Skin of body (tissue), 1 donor: ENCODE measurements at regions not wholly inside any gene's neighbourhood (a gene's known extent, or its start where the extent isn't known, plus 50 kb on each side); places are given as distances from the start of the nearest gene placed in this dataset.

Experiments used
- DNase-seq: peaks from one replicate; lab custom pipeline; 2025; lab: John Stamatoyannopoulos, UW

DNA sequence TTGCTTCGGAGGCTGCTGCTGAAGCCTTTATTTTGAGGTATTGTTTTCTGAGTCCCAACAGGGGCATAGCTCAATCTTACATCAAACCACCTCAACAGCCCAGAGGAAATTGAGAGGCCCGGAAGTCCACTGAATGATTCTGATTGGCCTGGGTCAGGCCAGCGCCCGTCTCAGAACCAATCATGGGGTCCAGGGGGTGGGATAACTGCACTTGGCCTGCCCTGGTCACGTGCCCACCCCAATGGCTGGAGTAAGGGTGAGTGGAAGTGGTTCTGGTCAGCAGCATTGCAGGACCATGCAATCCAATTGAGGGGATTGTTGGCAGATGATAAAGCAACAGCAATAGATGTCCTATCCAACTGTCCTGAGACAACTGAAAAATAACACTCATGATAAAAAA is 190.6 kb downstream of the HERPUD2 start:
- DNase-seq = no peak

GRCh38 chr7:35501681-35502080 is 193.3 kb downstream of the HERPUD2 start:
- no peak for DNase-seq

DNA sequence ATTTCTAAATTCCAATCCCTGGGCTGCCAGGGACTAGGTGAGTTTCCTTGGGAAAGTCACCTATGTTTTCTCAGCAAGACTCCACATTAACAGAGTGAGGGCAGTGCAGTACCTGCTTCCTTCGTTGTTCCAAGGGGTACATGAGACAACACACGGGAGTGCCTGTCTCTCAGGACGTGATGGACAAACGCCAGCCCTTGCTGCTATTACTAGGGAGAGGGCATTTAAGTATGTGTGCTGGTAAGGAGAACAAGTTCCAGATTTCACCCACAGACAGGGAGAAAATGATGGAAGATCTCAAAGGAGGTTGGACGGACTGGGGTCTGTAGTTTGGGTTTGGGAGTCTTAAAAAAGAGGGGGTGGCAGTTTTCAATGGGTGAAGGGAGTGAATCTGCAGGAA is 195.7 kb downstream of the HERPUD2 start:
- no peak for DNase-seq

DNA sequence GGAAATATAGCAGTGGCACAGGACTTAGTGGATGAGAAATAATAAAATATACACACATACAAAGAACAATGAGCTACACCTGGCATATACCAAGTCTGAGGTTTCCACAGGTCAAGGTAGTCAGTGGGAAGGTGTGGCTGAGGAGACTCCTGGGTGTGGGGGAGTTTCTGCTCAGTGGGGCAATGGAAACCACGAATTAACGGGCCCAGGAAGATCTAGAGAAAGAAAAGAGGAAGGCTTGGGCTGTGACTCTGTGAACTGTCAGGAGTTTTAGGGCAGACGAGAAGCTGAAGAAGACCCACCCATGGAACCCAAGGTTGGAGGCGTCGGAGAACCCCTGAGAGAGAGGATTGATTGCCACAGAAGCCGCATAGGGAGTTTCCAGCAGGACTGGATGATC is 196.5 kb downstream of the HERPUD2 start:
- no peak for DNase-seq

- DNase-seq = no peak
These were observed 199.1 kb downstream of the HERPUD2 start for GRCh38 chr7:35495844-35496243.

DNA sequence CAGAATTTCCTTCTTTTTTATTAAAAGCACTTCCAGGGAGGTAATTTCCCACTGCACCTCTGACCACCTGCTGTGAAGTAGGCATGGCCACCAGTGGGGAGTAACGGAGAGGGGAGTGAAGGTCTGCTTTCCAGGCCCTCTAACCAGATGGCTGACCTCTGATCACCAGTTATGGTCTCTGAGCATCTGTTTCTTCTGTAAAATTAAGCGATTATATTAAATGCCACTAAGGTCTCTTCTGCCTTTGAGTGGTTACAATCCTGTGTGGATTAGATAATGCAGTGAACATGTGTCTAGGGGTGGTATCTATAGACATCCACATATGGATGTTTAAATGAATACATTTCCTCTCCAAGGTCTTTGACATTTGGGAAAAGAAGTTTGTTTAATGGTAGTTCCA is 199.6 kb downstream of the HERPUD2 start:
- DNase-seq = no peak

- no peak for DNase-seq
These were observed 200.5 kb downstream of the HERPUD2 start for GRCh38 chr7:35494407-35494806.

DNA sequence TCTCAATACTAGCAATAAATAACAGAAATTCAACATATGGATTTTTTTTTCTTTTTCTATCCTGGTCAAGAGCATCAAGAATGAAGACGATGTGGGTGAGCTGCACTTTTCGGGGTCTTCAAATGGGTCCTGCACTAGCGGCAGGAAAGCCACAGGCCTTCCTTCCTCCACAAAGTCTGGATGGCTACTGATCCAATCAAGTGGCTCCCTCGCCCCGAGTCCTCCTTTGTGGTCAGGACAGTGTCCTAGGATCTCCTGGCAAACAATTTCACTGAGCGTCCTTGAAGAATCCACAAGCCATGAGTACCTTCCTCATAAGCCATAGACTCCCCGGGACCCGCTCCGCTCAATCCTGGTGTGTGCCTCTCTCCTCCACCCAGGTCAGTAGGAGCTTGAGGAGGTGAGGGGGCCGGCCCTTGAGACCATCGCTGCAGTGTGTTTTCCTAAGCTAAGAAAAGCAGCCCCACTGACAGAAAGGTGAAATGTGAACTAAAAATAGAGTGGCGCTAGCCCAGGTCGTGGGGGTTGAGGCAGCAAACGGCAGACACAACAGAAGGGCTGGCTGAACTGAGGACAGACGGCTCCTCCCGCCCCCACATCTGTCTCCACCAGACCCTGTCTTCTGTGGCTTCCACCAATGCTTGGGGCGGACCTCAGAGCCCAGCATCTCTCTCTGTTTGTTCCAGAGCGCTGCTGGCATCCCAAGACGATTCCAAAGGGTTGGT is 202.3 kb downstream of the HERPUD2 start:
- no peak for DNase-seq

- no peak for DNase-seq
These were observed 203.7 kb downstream of the HERPUD2 start for GRCh38 chr7:35491233-35491632.

GRCh38 chr7:35487841-35488240 is 207.1 kb downstream of the HERPUD2 start:
- no peak for DNase-seq

- DNase-seq = no peak
These were observed 207.5 kb downstream of the HERPUD2 start for GRCh38 chr7:35487402-35487801.

GRCh38 chr7:35485436-35485835 is 209.5 kb downstream of the HERPUD2 start:
- no peak for DNase-seq

DNA sequence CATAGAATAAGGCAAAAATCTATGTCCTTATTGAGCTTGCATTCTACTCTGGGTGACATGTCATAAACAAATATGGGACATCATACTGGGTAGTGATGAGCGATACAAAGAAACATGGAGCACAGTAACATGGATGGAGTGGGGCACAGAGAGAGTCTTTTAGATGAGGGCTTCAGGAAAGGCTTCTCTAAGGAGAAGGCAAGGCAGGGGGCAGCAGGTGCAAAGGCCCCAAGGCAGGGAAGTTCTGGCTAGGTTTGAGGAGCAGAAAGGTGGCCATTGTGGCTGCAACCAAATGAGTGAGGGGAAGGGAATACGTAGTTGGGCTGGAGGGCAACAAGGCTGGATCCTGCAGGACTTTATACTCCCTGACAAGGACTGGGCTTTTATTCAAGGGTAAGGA is 211.4 kb downstream of the HERPUD2 start:
- DNase-seq = no peak

DNA sequence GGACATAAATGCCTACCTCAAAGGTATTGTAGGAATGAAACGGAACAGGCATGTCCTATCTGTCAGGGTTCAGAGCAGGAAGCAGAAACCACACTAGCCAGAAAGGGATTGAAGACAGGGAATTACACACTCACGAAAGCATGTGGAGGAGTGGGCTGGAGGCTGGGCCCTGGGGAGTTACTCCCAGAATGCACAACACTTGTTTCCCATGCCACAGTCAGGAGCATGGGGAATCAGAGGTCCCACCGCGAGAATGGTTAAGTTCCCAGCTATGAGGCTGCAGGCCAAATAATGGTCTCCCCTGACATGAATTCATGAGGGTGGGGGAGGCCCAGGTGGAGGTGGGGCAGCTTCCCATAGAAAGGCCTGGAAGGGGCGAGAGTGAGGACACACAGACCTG is 212.7 kb downstream of the HERPUD2 start:
- no peak for DNase-seq

- DNase-seq = no peak
These were observed 214.1 kb downstream of the HERPUD2 start for GRCh38 chr7:35480806-35481205.

- no peak for DNase-seq
These were observed 217.3 kb downstream of the HERPUD2 start for GRCh38 chr7:35477609-35478008.

GRCh38 chr7:35474100-35474499 is 220.2 kb upstream of the TBX20 start:
- no peak for DNase-seq

GRCh38 chr7:35468606-35469005 is 214.7 kb upstream of the TBX20 start:
- no peak for DNase-seq

- no peak for DNase-seq
These were observed 213.6 kb upstream of the TBX20 start for GRCh38 chr7:35467456-35467978.

DNA sequence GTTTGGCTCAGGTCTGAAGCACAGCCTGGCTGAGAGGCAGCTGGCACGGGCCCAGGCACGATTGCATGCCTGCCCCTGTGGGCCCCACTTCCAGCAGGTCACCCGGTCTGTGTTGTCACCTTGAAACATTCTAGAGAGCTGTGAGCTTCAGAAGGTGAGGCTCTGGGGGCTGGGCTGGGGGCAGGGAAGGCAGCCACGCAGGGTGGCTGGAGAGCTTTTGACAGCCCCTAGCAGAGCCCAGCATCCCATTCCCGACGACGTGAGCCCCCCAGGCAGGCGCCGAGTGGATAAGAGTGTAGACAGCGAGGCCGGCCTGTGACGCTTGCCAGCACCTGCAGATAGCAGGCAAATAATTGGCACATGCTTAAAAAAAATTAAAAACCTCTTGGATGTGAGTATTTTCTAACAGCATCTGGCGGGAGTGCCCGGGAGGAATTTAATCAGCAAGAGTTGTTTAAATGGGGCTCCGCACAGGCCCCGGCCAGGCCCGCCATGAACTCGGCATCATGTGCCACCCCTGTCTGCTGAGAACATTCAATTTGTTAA is 212.0 kb upstream of the TBX20 start:
- DNase-seq = no peak

- DNase-seq = no peak
These were observed 209.9 kb upstream of the TBX20 start for GRCh38 chr7:35463751-35464150.

GRCh38 chr7:35463176-35463700 is 209.3 kb upstream of the TBX20 start:
- no peak for DNase-seq
